GM12873 (cell line): ENCODE measurements at regions not wholly inside any gene's neighbourhood (a gene's known extent, or its start where the extent isn't known, plus 50 kb on each side); places are given as distances from the start of the nearest gene placed in this dataset.

Experiments
- TF ChIP-seq, protein P1 (sequence below): IDR thresholded peaks from 2 replicates; pipeline ENCODE4 v1.5.1; 2012; ENCODE audit warnings: low read depth, mild to moderate bottlenecking, moderate library complexity, low read length, control low read depth; ENCODE audit not compliant: insufficient read depth; ENCODE audit errors: missing control alignments

- TF ChIP-seq, protein P1, sequence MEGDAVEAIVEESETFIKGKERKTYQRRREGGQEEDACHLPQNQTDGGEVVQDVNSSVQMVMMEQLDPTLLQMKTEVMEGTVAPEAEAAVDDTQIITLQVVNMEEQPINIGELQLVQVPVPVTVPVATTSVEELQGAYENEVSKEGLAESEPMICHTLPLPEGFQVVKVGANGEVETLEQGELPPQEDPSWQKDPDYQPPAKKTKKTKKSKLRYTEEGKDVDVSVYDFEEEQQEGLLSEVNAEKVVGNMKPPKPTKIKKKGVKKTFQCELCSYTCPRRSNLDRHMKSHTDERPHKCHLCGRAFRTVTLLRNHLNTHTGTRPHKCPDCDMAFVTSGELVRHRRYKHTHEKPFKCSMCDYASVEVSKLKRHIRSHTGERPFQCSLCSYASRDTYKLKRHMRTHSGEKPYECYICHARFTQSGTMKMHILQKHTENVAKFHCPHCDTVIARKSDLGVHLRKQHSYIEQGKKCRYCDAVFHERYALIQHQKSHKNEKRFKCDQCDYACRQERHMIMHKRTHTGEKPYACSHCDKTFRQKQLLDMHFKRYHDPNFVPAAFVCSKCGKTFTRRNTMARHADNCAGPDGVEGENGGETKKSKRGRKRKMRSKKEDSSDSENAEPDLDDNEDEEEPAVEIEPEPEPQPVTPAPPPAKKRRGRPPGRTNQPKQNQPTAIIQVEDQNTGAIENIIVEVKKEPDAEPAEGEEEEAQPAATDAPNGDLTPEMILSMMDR = no peak
These were observed 2683.1 kb downstream of the ARAP2 start for GRCh38 chr4:33561259-33561658.

DNA sequence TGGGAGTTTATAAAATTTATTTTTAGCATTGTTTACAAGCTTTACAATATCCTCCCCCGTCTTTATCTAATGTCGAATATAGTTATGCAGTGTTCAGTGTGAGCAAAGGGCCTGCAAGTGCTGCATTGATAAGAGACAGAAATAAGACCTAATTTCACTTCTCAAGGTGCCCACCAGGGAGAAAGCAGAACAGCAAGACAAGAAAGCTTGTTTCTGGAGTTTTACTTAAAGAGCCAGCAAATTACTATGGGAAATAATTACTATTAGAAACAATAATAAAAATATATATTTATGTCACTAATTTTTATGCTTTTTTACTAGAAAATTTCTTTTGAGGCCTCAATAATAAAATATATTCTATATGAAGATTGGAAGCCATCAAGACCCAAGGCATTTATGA lies 2677.7 kb downstream of the ARAP2 start:
- TF ChIP-seq, protein P1 = no peak

DNA sequence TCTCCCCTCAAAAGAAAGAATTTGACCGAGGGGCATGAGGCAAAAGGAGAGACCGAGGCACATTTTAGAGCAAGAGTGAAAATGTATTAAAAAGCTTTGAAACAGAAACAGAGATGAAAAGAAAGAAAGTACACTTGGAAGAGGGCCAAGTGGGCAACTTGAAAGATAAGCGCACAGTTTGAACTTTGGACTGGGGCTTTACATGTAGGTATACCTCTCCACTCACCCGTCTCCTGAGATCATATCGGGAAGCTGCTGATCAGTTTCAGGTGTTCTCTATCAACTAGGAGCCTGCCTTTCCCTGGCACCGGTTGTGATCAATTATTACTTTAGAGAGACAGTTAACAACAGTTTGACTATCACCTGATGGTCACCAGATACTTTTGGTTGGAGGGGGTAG lies 2666.5 kb downstream of the ARAP2 start:
- TF ChIP-seq, protein P1 = no peak

DNA sequence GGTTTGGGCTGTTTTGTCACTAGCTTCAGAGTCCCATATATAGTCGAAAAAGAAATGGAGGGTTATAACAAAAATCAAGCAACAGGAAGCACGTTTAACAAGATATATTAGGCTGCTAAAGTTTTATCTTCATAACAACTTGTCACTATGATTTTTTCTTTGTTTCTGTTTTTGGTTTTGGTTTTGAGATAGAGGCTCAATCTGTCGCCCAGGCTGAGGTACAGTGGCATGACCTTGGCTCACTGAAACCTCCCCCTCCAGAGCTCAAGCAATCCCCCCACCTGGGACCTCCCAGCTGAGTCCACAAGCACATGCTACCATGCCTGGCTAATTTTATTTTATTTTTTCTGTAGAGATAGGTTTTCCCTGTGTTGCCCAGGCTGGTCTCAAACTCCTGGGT lies 2664.4 kb downstream of the ARAP2 start:
- TF ChIP-seq, protein P1 = no peak

GRCh38 chr4:33592701-33593100 lies 2651.6 kb downstream of the ARAP2 start:
- TF ChIP-seq, protein P1 = no peak

DNA sequence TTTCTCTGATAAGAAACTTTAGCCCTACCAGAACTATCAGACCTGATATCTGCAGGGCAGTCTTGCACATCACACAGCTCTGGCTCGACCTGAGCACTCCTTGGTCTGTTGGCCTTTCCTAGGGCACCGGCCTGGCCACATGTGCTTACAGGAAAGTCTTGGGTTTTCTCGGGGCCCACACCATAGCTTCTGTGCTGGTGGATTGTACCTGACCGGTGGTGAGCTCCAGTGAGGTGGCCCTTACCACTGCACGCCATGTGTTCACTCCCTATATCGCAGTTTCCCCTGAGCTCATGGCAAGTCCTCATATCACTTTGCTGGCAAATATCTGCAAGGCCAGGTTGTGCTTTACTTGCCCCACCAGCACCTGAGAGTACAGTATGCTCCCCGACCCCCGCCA lies 2637.4 kb downstream of the ARAP2 start:
- TF ChIP-seq, protein P1 = no peak

- TF ChIP-seq, protein P1 = no peak
These were observed 2628.2 kb downstream of the ARAP2 start for GRCh38 chr4:33616121-33616520.

GRCh38 chr4:33625748-33626147 lies 2618.6 kb downstream of the ARAP2 start:
- TF ChIP-seq, protein P1 = no peak
